Panc1 (cell line): ENCODE measurements at regions not wholly inside any gene's neighbourhood (a gene's known extent, or its start where the extent isn't known, plus 50 kb on each side); places are given as distances from the start of the nearest gene placed in this dataset.

Experiments
- ATAC-seq: fragments of 200-7000 bp; cut with Tn5 transposase; 2 replicates; pipeline ENCODE4 v1.9.1; 2020; ENCODE audit warnings: mild to moderate bottlenecking, moderate library complexity
- BruUV-seq: library from RNA; stranded (reverse); fragments of 400-500 nt; replicated peaks from 2 replicates; lab custom pipeline; 2021; lab: Mats Ljungman, UMichigan
- CTCF ChIA-PET: fragments of 300-600 bp; sonication (Branson Sonifier 250); formaldehyde crosslinking; loops from one replicate; lab custom pipeline; 2022; ENCODE audit warnings: antibody characterized with exemption; lab: Charles Lee
- POLR2A ChIA-PET: fragments of 300-600 bp; sonication (Branson Sonifier 250); formaldehyde crosslinking; loops from one replicate; lab custom pipeline; 2022; ENCODE audit warnings: antibody characterized with exemption; lab: Charles Lee
- DNase-seq: peaks from one replicate; pipeline ENCODE4 v3.0.0-alpha.2; 2010; ENCODE audit warnings: low read depth, low spot score
- H3K27ac ChIP-seq: 2 replicates; pipeline ENCODE4 v1.5.1; 2011; ENCODE audit warnings: mild to moderate bottlenecking, low read length, inconsistent platforms
- H3K27me3 ChIP-seq: fragments of 200-500 bp; sonication (Bioruptor generic); 2 replicates; pipeline ENCODE4 v1.6.0; 2014; ENCODE audit warnings: low read length, inconsistent platforms; ENCODE audit not compliant: control insufficient read depth, insufficient read depth
- H3K36me3 ChIP-seq: fragments of 200-500 bp; sonication (Bioruptor generic); 2 replicates; pipeline ENCODE4 v1.5.1; 2014; ENCODE audit warnings: inconsistent platforms, mild to moderate bottlenecking, low read length, moderate library complexity; ENCODE audit not compliant: control insufficient read depth, insufficient read depth
- H3K4me1 ChIP-seq: 2 replicates; pipeline ENCODE4 v1.5.1; 2011; ENCODE audit warnings: inconsistent platforms, mild to moderate bottlenecking, low read length, moderate library complexity; ENCODE audit not compliant: control insufficient read depth, insufficient read depth
- H3K4me3 ChIP-seq, 2 experiments: 2 replicates each; pipeline ENCODE4 v1.5.1; 2011 to 2012; ENCODE audit warnings: low read depth in 2 of 2, low read length in 2 of 2, mild to moderate bottlenecking in 2 of 2, inconsistent platforms in 1 of 2, moderate library complexity in 1 of 2
- H3K9me3 ChIP-seq: fragments of 200-500 bp; sonication (Bioruptor generic); 2 replicates; pipeline ENCODE4 v1.5.1; 2014; ENCODE audit warnings: low read depth, mild to moderate bottlenecking, inconsistent platforms, low read length, moderate library complexity; ENCODE audit not compliant: control insufficient read depth, insufficient read depth
- POLR2AphosphoS5 ChIP-seq: IDR thresholded peaks from 2 replicates; pipeline ENCODE4 v1.6.1; 2012; ENCODE audit warnings: mild to moderate bottlenecking, low read depth, low read length, moderate library complexity
- SIN3A ChIP-seq: IDR thresholded peaks from 2 replicates; pipeline ENCODE4 v1.6.1; 2012; ENCODE audit warnings: low read depth, mild to moderate bottlenecking, low read length, moderate library complexity, borderline replicate concordance; ENCODE audit not compliant: insufficient read depth
- TCF7L2 ChIP-seq: IDR thresholded peaks from 2 replicates; pipeline ENCODE4 v1.6.1; 2011; ENCODE audit warnings: mild to moderate bottlenecking, low read depth, low read length, inconsistent platforms
- in situ Hi-C: cut with HindIII; loops from 2 replicates; pipeline ENCODE4 v1.10.0; 2016; ENCODE audit warnings: low sequenced_read_pairs, low pct_unique_long_range_greater_than_20kb
- intact Hi-C: fragments of 100-400 bp; cut with micrococcal nuclease; formaldehyde crosslinking; loops from one replicate; pipeline ENCODE4 v1.10.0; 2022; ENCODE audit not compliant: unreplicated experiment
- TF ChIP-seq, protein P1 (sequence below), 2 experiments: IDR thresholded peaks; 2 replicates each; pipeline ENCODE4 v1.6.1; 2011 to 2012; ENCODE audit warnings: low read depth in 2 of 2, control low read depth in 1 of 2, low read length in 1 of 2, mild to moderate bottlenecking in 1 of 2, moderate library complexity in 1 of 2; ENCODE audit not compliant: insufficient read depth in 1 of 2
- TF ChIP-seq, protein P2 (sequence below): fragments of 450-650 bp; IDR thresholded peaks from 2 replicates; pipeline ENCODE4 v1.5.1; 2017; ENCODE audit warnings: mild to moderate bottlenecking

DNA sequence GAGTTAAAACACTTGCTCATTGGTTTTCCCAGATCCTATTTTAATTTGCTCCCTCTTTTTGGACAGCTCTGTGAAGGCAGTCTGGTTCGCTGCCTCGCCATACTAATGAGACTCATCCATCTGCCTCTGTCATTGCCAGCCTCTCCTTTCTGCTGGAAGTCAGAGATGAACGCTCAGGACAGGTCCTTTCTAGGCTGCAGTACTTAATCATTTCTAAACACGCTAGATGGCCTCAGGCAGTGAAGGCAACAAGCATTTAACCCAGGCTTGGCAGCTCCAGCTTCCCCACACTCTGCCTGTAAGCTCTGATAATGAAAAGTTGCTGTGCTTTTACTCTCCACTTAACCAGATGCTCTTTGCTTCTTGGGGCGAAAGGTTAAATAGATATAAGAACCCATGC, 286.7 kb upstream of the POU3F2 start:
- H3K27ac ChIP-seq: no peak overlapping the region
- CTCF ChIA-PET: no interaction called here
- intact Hi-C loops: no loop called here
- DNase-seq: no peak
- H3K9me3 ChIP-seq: no peaks in the 10 kb centered on the region
- H3K4me3 ChIP-seq: no peak overlapping the region
- TF ChIP-seq POLR2AphosphoS5: no peak
- TF ChIP-seq, protein P1, sequence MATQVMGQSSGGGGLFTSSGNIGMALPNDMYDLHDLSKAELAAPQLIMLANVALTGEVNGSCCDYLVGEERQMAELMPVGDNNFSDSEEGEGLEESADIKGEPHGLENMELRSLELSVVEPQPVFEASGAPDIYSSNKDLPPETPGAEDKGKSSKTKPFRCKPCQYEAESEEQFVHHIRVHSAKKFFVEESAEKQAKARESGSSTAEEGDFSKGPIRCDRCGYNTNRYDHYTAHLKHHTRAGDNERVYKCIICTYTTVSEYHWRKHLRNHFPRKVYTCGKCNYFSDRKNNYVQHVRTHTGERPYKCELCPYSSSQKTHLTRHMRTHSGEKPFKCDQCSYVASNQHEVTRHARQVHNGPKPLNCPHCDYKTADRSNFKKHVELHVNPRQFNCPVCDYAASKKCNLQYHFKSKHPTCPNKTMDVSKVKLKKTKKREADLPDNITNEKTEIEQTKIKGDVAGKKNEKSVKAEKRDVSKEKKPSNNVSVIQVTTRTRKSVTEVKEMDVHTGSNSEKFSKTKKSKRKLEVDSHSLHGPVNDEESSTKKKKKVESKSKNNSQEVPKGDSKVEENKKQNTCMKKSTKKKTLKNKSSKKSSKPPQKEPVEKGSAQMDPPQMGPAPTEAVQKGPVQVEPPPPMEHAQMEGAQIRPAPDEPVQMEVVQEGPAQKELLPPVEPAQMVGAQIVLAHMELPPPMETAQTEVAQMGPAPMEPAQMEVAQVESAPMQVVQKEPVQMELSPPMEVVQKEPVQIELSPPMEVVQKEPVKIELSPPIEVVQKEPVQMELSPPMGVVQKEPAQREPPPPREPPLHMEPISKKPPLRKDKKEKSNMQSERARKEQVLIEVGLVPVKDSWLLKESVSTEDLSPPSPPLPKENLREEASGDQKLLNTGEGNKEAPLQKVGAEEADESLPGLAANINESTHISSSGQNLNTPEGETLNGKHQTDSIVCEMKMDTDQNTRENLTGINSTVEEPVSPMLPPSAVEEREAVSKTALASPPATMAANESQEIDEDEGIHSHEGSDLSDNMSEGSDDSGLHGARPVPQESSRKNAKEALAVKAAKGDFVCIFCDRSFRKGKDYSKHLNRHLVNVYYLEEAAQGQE (IDR thresholded peaks at IDR 0.05; ENCODE audit: insufficient read depth in 1 of 2, low read depth in 2 of 2, low read length in 1 of 2): no peak
- no peaks in the 10 kb centered on the region for H3K4me1 ChIP-seq
- H3K36me3 ChIP-seq: no peaks in the 10 kb centered on the region
- in situ Hi-C loops: no loop called here
- BruUV-seq: no TSS peak
- POLR2A ChIA-PET: no interaction called here
- H3K27me3 ChIP-seq: no peaks in the 10 kb centered on the region
- ATAC-seq: no peak

DNA sequence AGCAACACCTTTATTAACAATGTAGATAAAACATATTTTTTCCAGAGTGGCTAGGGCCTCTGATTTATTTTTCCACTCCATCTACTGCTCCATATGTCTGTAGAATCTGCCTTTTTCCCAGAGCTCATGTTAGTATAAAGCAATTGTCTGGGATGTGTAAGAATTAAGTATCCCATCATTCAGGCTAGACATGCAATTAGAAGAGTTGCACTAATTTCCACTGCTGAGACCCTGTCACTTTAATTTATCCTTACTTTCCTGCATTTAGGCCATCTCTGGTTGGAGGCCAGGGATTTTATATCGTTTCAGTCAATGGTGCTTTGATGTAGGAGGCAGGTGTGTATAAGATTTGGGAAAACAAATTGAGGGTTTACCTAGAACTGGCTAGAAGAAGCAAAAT, 286.1 kb upstream of the POU3F2 start:
- H3K4me3 ChIP-seq: no peak overlapping the region
- no peak for ATAC-seq
- ChIA-PET POLR2A (no interaction called here), CTCF (no interaction called here)
- DNase-seq: no peak
- no peaks in the 10 kb centered on the region for H3K4me1 ChIP-seq
- intact Hi-C loops: no loop called here
- H3K9me3 ChIP-seq: no peaks in the 10 kb centered on the region
- H3K27me3 ChIP-seq: no peaks in the 10 kb centered on the region
- H3K36me3 ChIP-seq: no peaks in the 10 kb centered on the region
- H3K27ac ChIP-seq: no peak overlapping the region
- no TSS peak for BruUV-seq
- no peak for TF ChIP-seq SIN3A
- TF ChIP-seq, protein P1 (IDR thresholded peaks at IDR 0.05; ENCODE audit: insufficient read depth in 1 of 2, low read depth in 2 of 2, low read length in 1 of 2): no peak
- TF ChIP-seq TCF7L2: no peak
- no peak for TF ChIP-seq POLR2AphosphoS5
- TF ChIP-seq, protein P2, sequence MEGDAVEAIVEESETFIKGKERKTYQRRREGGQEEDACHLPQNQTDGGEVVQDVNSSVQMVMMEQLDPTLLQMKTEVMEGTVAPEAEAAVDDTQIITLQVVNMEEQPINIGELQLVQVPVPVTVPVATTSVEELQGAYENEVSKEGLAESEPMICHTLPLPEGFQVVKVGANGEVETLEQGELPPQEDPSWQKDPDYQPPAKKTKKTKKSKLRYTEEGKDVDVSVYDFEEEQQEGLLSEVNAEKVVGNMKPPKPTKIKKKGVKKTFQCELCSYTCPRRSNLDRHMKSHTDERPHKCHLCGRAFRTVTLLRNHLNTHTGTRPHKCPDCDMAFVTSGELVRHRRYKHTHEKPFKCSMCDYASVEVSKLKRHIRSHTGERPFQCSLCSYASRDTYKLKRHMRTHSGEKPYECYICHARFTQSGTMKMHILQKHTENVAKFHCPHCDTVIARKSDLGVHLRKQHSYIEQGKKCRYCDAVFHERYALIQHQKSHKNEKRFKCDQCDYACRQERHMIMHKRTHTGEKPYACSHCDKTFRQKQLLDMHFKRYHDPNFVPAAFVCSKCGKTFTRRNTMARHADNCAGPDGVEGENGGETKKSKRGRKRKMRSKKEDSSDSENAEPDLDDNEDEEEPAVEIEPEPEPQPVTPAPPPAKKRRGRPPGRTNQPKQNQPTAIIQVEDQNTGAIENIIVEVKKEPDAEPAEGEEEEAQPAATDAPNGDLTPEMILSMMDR: no peak
- in situ Hi-C loops: no loop called here
